OCI-LY1 (cell line): ENCODE measurements at regions not wholly inside any gene's neighbourhood (a gene's known extent, or its start where the extent isn't known, plus 50 kb on each side); places are given as distances from the start of the nearest gene placed in this dataset.

Experiments used
- EZH2 ChIP-seq: fragments of 200-600 bp; sonication (generic), shearing (Covaris generic); IDR thresholded peaks from 2 replicates; pipeline ENCODE4 v1.8.0; 2017; ENCODE audit warnings: borderline replicate concordance, mixed run types, mild to moderate bottlenecking, antibody characterized with exemption, low read length, moderate library complexity, mixed read lengths
- TF ChIP-seq, protein P1 (sequence below): fragments of 200-600 bp; sonication (generic), shearing (Covaris generic); IDR thresholded peaks from 2 replicates; pipeline ENCODE4 v1.5.1; 2017; ENCODE audit warnings: mild to moderate bottlenecking, antibody characterized with exemption, low read length, moderate library complexity, mixed read lengths

DNA sequence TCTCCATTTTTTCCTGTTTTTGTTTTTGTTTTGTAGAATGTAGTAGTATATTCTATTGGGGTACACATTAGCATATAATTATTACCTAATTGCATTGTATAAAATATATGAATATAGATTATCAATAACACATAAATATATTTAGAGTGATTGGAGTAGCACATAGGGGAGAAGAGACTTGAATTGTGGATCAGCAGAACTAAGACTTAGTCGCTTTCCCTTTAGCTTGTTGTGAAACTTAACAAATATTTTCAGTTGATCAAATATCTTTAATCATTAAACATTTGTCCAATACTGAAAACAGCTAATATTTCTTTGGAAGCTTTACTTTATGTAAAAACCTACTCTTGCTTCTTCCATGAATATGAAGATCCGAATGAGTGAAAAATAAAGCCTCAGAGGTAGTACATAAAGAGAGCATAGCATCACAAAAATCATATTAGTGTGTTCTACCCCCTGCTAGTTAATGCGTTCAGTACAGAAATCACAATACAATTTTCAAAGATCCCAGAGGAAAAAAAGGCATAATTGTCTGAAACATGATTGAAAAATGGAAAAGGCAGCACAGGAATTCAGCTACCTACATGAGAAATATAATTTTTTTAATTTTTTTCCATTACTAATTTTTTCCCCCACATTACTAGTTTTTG lies 1348.0 kb upstream of the PRR20A start:
- TF ChIP-seq, protein P1, sequence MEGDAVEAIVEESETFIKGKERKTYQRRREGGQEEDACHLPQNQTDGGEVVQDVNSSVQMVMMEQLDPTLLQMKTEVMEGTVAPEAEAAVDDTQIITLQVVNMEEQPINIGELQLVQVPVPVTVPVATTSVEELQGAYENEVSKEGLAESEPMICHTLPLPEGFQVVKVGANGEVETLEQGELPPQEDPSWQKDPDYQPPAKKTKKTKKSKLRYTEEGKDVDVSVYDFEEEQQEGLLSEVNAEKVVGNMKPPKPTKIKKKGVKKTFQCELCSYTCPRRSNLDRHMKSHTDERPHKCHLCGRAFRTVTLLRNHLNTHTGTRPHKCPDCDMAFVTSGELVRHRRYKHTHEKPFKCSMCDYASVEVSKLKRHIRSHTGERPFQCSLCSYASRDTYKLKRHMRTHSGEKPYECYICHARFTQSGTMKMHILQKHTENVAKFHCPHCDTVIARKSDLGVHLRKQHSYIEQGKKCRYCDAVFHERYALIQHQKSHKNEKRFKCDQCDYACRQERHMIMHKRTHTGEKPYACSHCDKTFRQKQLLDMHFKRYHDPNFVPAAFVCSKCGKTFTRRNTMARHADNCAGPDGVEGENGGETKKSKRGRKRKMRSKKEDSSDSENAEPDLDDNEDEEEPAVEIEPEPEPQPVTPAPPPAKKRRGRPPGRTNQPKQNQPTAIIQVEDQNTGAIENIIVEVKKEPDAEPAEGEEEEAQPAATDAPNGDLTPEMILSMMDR: no peak
- TF ChIP-seq EZH2: no peak
